Neutrophil (primary cell): ENCODE measurements at regions not wholly inside any gene's neighbourhood (a gene's known extent, or its start where the extent isn't known, plus 50 kb on each side); places are given as distances from the start of the nearest gene placed in this dataset.
"Not testable (repeated sequence)": the region's sequence is repeated elsewhere in the genome, so short reads cannot be mapped to it uniquely, and the experiment has no call there.

ENCODE experiments used
- H3K27ac ChIP-seq: fragments of 200-600 bp; sonication (generic); 2 replicates; pipeline ENCODE4 v1.5.1; 2016; ENCODE audit warnings: mild to moderate bottlenecking, moderate library complexity
- H3K27me3 ChIP-seq: fragments of 200-600 bp; sonication (generic); 2 replicates; pipeline ENCODE4 v1.6.0; 2016; ENCODE audit warnings: mild to moderate bottlenecking
- H3K36me3 ChIP-seq: fragments of 200-600 bp; sonication (generic); 2 replicates; pipeline ENCODE4 v1.5.1; 2017
- H3K4me1 ChIP-seq, 2 experiments: fragments of 200-600 bp in 1 of 2; sonication (generic) in 1 of 2; 1 replicate in 1 of 2; 2 replicates in 1 of 2; pipeline versions ENCODE4 v1.5.1 to v1.6.1; 2013 to 2016; ENCODE audit warnings: low read depth in 1 of 2, low read length in 1 of 2, mild to moderate bottlenecking in 1 of 2, moderate library complexity in 1 of 2; ENCODE audit not compliant: control insufficient read depth in 1 of 2, insufficient read depth in 1 of 2
- H3K4me3 ChIP-seq, 2 experiments: fragments of 200-600 bp in 1 of 2; sonication (generic) in 1 of 2; 1 replicate in 1 of 2; 2 replicates in 1 of 2; pipeline ENCODE4 v1.5.1; 2013 to 2016; ENCODE audit warnings: low read depth in 1 of 2, low read length in 1 of 2, mild to moderate bottlenecking in 1 of 2, moderate library complexity in 1 of 2
- H3K9me3 ChIP-seq: fragments of 200-600 bp; sonication (generic); 2 replicates; pipeline ENCODE4 v1.5.1; 2016
- TF ChIP-seq, protein P1 (sequence below): fragments of 200-600 bp; sonication (generic); IDR thresholded peaks from 2 replicates; pipeline ENCODE4 v1.5.1; 2016; ENCODE audit warnings: antibody characterized with exemption

DNA sequence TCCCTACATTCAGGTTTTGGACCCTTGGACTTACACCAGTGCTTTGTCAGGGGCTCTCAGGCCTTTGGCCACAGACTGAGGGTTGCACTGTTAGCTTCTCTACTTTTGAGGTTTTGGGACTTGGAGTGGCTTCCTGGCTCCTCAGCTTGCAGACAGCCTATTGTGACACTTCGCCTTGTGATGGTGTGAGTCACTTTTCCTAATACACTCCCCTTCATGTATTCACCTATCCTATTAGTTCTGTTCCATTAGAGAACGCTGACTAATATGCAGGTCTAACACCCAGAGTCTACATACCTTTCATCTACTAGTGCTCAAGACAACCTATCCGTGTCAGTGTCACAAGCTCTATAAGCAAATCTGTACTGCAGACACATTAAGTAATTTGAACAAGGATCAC is 605.3 kb downstream of the KCNT2 start:
- no peak overlapping the region for H3K4me3 ChIP-seq
- H3K9me3 ChIP-seq, result no peaks in the 10 kb centered on the region
- no peak overlapping the region for H3K27ac ChIP-seq
- TF ChIP-seq, protein P1, sequence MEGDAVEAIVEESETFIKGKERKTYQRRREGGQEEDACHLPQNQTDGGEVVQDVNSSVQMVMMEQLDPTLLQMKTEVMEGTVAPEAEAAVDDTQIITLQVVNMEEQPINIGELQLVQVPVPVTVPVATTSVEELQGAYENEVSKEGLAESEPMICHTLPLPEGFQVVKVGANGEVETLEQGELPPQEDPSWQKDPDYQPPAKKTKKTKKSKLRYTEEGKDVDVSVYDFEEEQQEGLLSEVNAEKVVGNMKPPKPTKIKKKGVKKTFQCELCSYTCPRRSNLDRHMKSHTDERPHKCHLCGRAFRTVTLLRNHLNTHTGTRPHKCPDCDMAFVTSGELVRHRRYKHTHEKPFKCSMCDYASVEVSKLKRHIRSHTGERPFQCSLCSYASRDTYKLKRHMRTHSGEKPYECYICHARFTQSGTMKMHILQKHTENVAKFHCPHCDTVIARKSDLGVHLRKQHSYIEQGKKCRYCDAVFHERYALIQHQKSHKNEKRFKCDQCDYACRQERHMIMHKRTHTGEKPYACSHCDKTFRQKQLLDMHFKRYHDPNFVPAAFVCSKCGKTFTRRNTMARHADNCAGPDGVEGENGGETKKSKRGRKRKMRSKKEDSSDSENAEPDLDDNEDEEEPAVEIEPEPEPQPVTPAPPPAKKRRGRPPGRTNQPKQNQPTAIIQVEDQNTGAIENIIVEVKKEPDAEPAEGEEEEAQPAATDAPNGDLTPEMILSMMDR, result no peak
- H3K36me3 ChIP-seq, result no peaks in the 10 kb centered on the region
- H3K4me1 ChIP-seq, result no peaks in the 10 kb centered on the region
- H3K27me3 ChIP-seq, result no peaks in the 10 kb centered on the region

DNA sequence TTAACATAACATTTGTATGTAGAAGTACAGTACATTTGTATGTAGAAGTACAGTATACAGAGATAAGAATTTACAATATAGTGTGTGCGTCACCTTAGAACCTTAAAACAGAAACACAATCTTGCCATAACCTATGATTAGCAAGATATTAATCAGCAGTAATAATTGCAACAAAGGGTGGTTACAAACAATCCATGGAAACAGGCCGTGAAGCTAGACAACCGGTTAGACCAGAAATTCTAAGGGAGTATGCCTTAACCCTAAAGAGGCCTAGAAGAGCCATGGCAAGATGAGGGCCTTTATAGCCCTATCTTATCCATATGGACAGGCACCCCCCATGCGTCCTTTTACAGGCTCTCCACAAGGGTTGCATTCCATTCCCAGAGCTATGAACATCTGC is 605.9 kb downstream of the KCNT2 start:
- not testable (repeated sequence) for H3K4me1 ChIP-seq, H3K27me3 ChIP-seq, H3K27ac ChIP-seq, H3K4me3 ChIP-seq, H3K36me3 ChIP-seq, H3K9me3 ChIP-seq

DNA sequence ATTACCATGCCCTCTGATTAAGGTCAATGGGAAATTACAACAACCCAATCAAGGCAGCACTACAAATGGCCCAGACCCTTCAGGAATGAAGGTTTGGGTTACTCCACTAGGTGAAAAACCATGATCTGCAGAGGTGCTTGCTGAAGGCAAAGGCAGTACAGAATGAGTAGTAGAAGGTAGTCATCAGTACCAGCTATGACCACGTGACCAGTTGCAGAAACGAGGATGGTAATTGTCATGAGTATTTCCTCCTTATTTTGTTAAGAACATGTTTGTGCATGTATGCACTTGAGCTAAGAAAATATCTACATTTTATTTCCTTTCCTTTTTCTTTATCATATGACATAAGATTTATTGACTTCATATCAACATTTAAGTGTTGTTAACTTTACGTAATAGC is 607.1 kb downstream of the KCNT2 start:
- no peaks in the 10 kb centered on the region for H3K4me1 ChIP-seq
- TF ChIP-seq, protein P1, result no peak
- H3K27ac ChIP-seq, result no peak overlapping the region
- H3K9me3 ChIP-seq, result no peaks in the 10 kb centered on the region
- H3K36me3 ChIP-seq, result no peaks in the 10 kb centered on the region
- no peak overlapping the region for H3K4me3 ChIP-seq
- H3K27me3 ChIP-seq, result no peaks in the 10 kb centered on the region

DNA sequence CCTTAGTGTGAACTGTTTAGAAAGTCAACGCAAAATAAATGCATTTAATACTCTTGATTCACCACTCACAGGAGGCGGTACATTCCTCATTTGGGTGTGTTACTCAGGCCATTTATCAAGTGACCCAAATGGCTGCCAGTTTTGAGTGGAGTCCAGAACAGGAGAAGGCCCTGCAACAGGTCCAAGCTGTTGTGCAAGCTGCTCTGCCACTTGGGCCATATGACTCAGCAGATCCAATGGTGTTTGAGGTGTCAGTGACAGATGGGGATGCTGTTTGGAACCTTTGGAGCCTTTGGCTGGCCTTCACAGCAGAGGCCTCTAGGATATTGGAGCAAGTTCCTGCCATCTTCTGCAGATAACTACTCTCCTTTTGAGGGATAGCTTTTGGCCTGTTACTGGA is 609.2 kb downstream of the KCNT2 start:
- Histone ChIP-seq H3K4me1 (no peaks in the 10 kb centered on the region), H3K27ac (no peak overlapping the region), H3K27me3 (no peaks in the 10 kb centered on the region), H3K9me3 (no peaks in the 10 kb centered on the region), H3K36me3 (no peaks in the 10 kb centered on the region), H3K4me3 (no peak overlapping the region)
- TF ChIP-seq, protein P1, result no peak

DNA sequence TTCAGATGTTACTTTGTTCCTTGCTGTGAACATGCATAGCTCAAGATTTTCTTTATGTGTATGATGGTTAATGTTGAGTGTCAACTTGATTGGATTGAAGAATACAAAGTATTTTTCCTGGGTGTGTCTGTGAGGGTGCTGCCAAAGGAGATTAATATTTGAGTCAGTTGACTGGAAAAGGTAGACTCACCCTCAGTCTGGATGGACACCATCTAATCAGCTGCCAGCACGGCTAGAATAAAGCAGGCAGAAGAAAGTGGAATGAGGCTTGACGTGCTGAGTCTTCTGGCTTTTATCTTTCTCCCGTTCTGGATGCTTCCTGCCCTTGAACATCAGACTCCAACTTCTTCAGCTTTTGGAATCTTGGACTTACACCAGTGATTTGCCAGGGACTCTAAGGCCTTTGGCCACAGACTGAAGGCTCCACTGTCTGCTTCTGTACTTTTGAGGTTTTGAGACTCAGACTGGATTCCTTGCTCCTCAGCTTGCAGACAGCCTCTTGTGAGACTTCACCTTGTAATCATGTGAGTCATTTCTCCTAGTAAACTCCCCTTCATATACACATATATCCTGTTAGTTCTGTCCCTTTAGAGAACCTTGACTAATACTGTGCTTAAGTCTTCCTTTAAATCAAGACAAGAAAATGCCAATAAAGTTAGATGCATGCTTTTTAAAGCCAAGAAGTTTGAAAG is 626.6 kb downstream of the KCNT2 start:
- Histone ChIP-seq H3K9me3 (no peaks in the 10 kb centered on the region), H3K36me3 (no peaks in the 10 kb centered on the region), H3K27ac (no peak overlapping the region), H3K4me3 (no peak overlapping the region), H3K4me1 (no peaks in the 10 kb centered on the region), H3K27me3 (no peaks in the 10 kb centered on the region)
- TF ChIP-seq, protein P1, result no peak

DNA sequence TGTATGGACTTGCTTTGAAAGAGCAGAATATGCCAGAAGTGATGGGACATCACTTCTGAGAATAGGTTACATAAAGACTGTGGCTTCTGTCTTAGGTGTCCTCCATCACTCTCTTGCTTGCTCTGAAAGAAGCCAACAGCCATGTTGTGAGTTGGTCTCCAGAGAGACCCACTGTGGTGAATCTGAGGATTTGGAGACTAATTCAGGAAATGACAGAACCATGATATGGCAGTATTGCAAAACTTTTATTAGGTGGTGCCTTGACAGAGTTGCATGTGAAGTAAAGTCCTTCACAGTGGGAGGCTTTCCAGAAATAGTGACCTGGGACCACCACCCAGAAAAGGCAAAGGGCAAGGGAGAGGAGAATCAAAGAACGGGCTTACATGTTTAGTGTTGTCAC is 628.6 kb downstream of the KCNT2 start:
- no peaks in the 10 kb centered on the region for H3K4me1 ChIP-seq
- no peaks in the 10 kb centered on the region for H3K27me3 ChIP-seq
- H3K27ac ChIP-seq, result no peak overlapping the region
- H3K4me3 ChIP-seq, result no peak overlapping the region
- no peaks in the 10 kb centered on the region for H3K9me3 ChIP-seq
- no peaks in the 10 kb centered on the region for H3K36me3 ChIP-seq
- TF ChIP-seq, protein P1, result no peak
